ENCODE measurements at regions not wholly inside any gene's neighbourhood (a gene's known extent, or its start where the extent isn't known, plus 50 kb on each side); places are given as distances from the start of the nearest gene placed in this dataset.

- no peak for TF ChIP-seq HDGF (IDR thresholded peaks at IDR 0.05; ENCODE audit: borderline replicate concordance)
- no peak for TF ChIP-seq PKNOX1 (IDR thresholded peaks at IDR 0.05)
- no peak for TF ChIP-seq CTBP1 (IDR thresholded peaks at IDR 0.05; ENCODE audit: borderline replicate concordance)
- TF ChIP-seq SP1 (IDR thresholded peaks at IDR 0.05), result no peak
- TF ChIP-seq FOXM1 (IDR thresholded peaks at IDR 0.05; ENCODE audit: borderline replicate concordance), result no peak
- TF ChIP-seq BHLHE40 (IDR thresholded peaks at IDR 0.05; ENCODE audit: borderline replicate concordance), result no peak
- TF ChIP-seq NFRKB (IDR thresholded peaks at IDR 0.05), result no peak
- TF ChIP-seq ARNT (IDR thresholded peaks at IDR 0.05), result no peak
Measured at GRCh38 chr6:81818901-81819361, 66.5 kb upstream of the TENT5A start.
